GM12878 (cell line): ENCODE measurements at regions not wholly inside any gene's neighbourhood (a gene's known extent, or its start where the extent isn't known, plus 50 kb on each side); places are given as distances from the start of the nearest gene placed in this dataset.

Experiments
- ATAC-seq: fragments of 200-7000 bp; cut with Tn5 transposase; 3 replicates; pipeline ENCODE4 v1.9.1; 2020; ENCODE audit warnings: mild to moderate bottlenecking, moderate library complexity
- BruUV-seq: library from RNA; stranded (reverse); fragments of 400-500 nt; replicated peaks from 2 replicates; lab custom pipeline; 2021; lab: Mats Ljungman, UMichigan
- CTCF ChIA-PET: fragments of 300-600 bp; sonication (Branson Sonifier 250); formaldehyde crosslinking; extraction: SDS; loops from one replicate; lab custom pipeline; 2021; ENCODE audit warnings: inconsistent platforms; lab: Yijun Ruan, JAX
- POLR2A ChIA-PET: fragments of 350-600 bp; formaldehyde crosslinking; extraction: SDS; loops from one replicate; lab custom pipeline; 2021; ENCODE audit warnings: inconsistent platforms; lab: Charles Lee
- RAD21 ChIA-PET: fragments of 300-600 bp; sonication (Branson Sonifier 250); formaldehyde crosslinking; loops from one replicate; lab custom pipeline; 2023; ENCODE audit warnings: antibody characterized with exemption; ENCODE audit not compliant: unreplicated experiment; lab: Charles Lee
- SMC1A ChIA-PET: fragments of 300-600 bp; sonication (Branson Sonifier 250); formaldehyde crosslinking; loops from one replicate; lab custom pipeline; 2023; ENCODE audit not compliant: unreplicated experiment, uncharacterized antibody; lab: Charles Lee
- DNase-seq: peaks from one replicate; pipeline ENCODE4 v3.0.0-alpha.2; 2011; ENCODE audit warnings: low read depth, low spot score
- FAIRE-seq: peaks from 3 replicates; lab custom pipeline; 2011; peaks lifted over from hg19 to GRCh38; lab: Jason Lieb, UNC
- H2AFZ ChIP-seq: 2 replicates; pipeline ENCODE4 v1.6.0; 2011; ENCODE audit warnings: low read depth, low read length, control low read depth; ENCODE audit not compliant: control insufficient read depth
- H3K27ac ChIP-seq: 2 replicates; pipeline ENCODE4 v1.5.1; 2011; ENCODE audit warnings: control low read depth; ENCODE audit not compliant: control insufficient read depth, insufficient read depth
- H3K27me3 ChIP-seq, 2 experiments: replicated peaks in 1 of 2; 2 replicates each; pipeline versions ENCODE4 v1.6.0 to v1.6.1; 2011; ENCODE audit warnings: low read length in 1 of 2; ENCODE audit not compliant: control insufficient read depth in 2 of 2, insufficient read depth in 2 of 2
- H3K36me3 ChIP-seq, 2 experiments: 2 replicates each; pipeline ENCODE4 v1.5.1; 2011; ENCODE audit warnings: low read length in 1 of 2; ENCODE audit not compliant: control insufficient read depth in 2 of 2, insufficient read depth in 2 of 2
- H3K4me1 ChIP-seq: 2 replicates; pipeline ENCODE4 v1.6.1; 2011; ENCODE audit warnings: mild to moderate bottlenecking, low read length, moderate library complexity, mixed read lengths; ENCODE audit not compliant: control insufficient read depth, insufficient read depth
- H3K4me2 ChIP-seq: 2 replicates; pipeline ENCODE4 v1.6.0; 2011; ENCODE audit warnings: control low read depth; ENCODE audit not compliant: control insufficient read depth, insufficient read depth
- H3K4me3 ChIP-seq: fragments of 200-600 bp; sonication (generic); 2 replicates; pipeline ENCODE4 v1.5.1; 2016
- H3K79me2 ChIP-seq: 2 replicates; pipeline ENCODE4 v1.6.0; 2011; ENCODE audit warnings: low read length; ENCODE audit not compliant: control insufficient read depth, insufficient read depth
- H3K9ac ChIP-seq: 2 replicates; pipeline ENCODE4 v1.8.0; 2011; ENCODE audit warnings: low read length, control low read depth, mixed read lengths; ENCODE audit not compliant: control insufficient read depth, insufficient read depth
- H3K9me3 ChIP-seq: replicated peaks from 3 replicates; pipeline ENCODE4 v1.5.1; 2011; ENCODE audit warnings: mild to moderate bottlenecking, low read length; ENCODE audit not compliant: control insufficient read depth, insufficient read depth
- H4K20me1 ChIP-seq: 2 replicates; pipeline ENCODE4 v1.6.0; 2011; ENCODE audit not compliant: control insufficient read depth, insufficient read depth
- CEBPB ChIP-seq, 2 experiments: fragments of 150-350 bp in 1 of 2; IDR thresholded peaks; 2 replicates each; pipeline ENCODE4 v1.6.1; 2012 to 2014; ENCODE audit warnings: low read depth in 2 of 2, low read length in 2 of 2, borderline replicate concordance in 1 of 2, inconsistent platforms in 1 of 2
- CUX1 ChIP-seq: IDR thresholded peaks from 2 replicates; pipeline ENCODE4 v1.6.1; 2012; ENCODE audit warnings: improper control_type of control experiment, low read depth, low read length; ENCODE audit not compliant: insufficient replicate concordance
- HDAC2 ChIP-seq: fragments of 200-600 bp; sonication (generic); IDR thresholded peaks from 2 replicates; pipeline ENCODE4 v1.6.1; 2017
- MAX ChIP-seq: IDR thresholded peaks from 2 replicates; pipeline ENCODE4 v1.6.1; 2012; ENCODE audit warnings: low read depth, low read length, improper control_type of control experiment
- MTA3 ChIP-seq: IDR thresholded peaks from 2 replicates; pipeline ENCODE4 v1.6.1; 2012; ENCODE audit warnings: low read length, inconsistent platforms, borderline replicate concordance
- NBN ChIP-seq: fragments of 450-650 bp; IDR thresholded peaks from 2 replicates; pipeline ENCODE4 v1.6.1; 2016
- NRF1 ChIP-seq: conservative IDR thresholded peaks from 2 replicates; pipeline ENCODE4 v1.6.1; 2011; ENCODE audit warnings: mild to moderate bottlenecking, low read depth, low read length, improper control_type of control experiment
- POU2F2 ChIP-seq: IDR thresholded peaks from 3 replicates; pipeline ENCODE4 v1.6.1; 2011; ENCODE audit warnings: low read depth, mild to moderate bottlenecking, low read length, borderline replicate concordance
- SUPT20H ChIP-seq: IDR thresholded peaks from 2 replicates; pipeline ENCODE4 v1.6.1; 2011; ENCODE audit warnings: low read depth, mild to moderate bottlenecking, low read length, moderate library complexity, borderline replicate concordance; ENCODE audit not compliant: control insufficient read depth
- TCF12 ChIP-seq: IDR thresholded peaks from 2 replicates; pipeline ENCODE4 v1.6.1; 2011; ENCODE audit warnings: low read depth, mild to moderate bottlenecking, low read length
- YBX1 ChIP-seq: fragments of 450-650 bp; IDR thresholded peaks from 2 replicates; pipeline ENCODE4 v1.6.1; 2016; ENCODE audit warnings: antibody characterized with exemption
- YY1 ChIP-seq: IDR thresholded peaks from 2 replicates; pipeline ENCODE4 v1.6.1; 2011; ENCODE audit warnings: low read depth, mild to moderate bottlenecking, low read length
- ZNF24 ChIP-seq: fragments of 450-650 bp; IDR thresholded peaks from 2 replicates; pipeline ENCODE4 v1.6.1; 2017; ENCODE audit warnings: antibody characterized with exemption, mild to moderate bottlenecking
- WGBS: methylation state at CpG from one replicate; pipeline ENCODE4 v1.1.6; 2016; ENCODE audit warnings: low lambda C conversion rate; ENCODE audit not compliant: insufficient replicate concordance, insufficient coverage; ENCODE audit errors: missing lambda C conversion rate; 5-methylcytosine and 5-hydroxymethylcytosine counted together
- in situ Hi-C: fragments of 300-500 bp; cut with MboI; formaldehyde crosslinking; loops from 9 replicates; pipeline ENCODE4 v1.14.3; 2018; ENCODE audit warnings: mixed read lengths
- intact Hi-C: fragments of 100-400 bp; cut with micrococcal nuclease; formaldehyde crosslinking; loops from one replicate; pipeline ENCODE4 v1.14.2; 2022; ENCODE audit not compliant: unreplicated experiment
- TF ChIP-seq, protein P1 (sequence below): fragments of 450-650 bp; IDR thresholded peaks from 2 replicates; pipeline ENCODE4 v1.6.1; 2017; ENCODE audit warnings: antibody characterized with exemption, mild to moderate bottlenecking, moderate library complexity

DNA sequence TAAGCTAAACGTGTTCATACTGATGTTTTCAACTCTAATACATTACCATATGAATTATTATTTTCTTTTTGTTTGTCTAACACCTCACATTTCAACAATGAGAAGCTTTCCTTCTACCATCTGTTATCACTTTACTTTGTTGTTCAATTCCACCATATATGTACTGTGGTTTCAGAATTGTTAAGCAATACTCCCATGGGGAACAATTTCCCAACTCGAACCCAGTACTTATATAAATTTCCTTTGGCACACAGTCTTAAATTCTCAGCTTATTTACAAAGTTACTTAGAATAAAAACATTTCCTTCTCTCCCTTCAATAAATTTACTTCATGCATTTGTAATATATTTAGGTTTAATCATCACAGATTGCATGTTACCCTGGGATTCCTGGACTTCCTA lies 1764.4 kb downstream of the OTOL1 start:
- Histone ChIP-seq H3K9me3 (no peaks in the 10 kb centered on the region), H2AFZ (no peak overlapping the region), H3K27me3 (no peaks in the 10 kb centered on the region), H4K20me1 (no peaks in the 10 kb centered on the region), H3K79me2 (no peaks in the 10 kb centered on the region), H3K36me3 (no peaks in the 10 kb centered on the region), H3K4me3 (no peak overlapping the region), H3K4me2 (no peak overlapping the region), H3K4me1 (no peaks in the 10 kb centered on the region), H3K9ac (no peak overlapping the region), H3K27ac (no peak overlapping the region)
- intact Hi-C loops (no loop called here), in situ Hi-C loops (no loop called here)
- ChIA-PET RAD21 (no interaction called here), SMC1A (interaction anchor here (1.2 kb wide), 1 partner anchor 11 kb away, joined by 3 read pairs; no protein-coding TSS in a partner anchor), POLR2A (no interaction called here), CTCF (interaction anchor here (1.0 kb wide), 1 partner anchor 9 kb away, joined by 3 read pairs; no protein-coding TSS in a partner anchor)
- BruUV-seq: no TSS peak
- FAIRE-seq (no peak), DNase-seq (no peak), ATAC-seq (no peak)
- WGBS: 0% methylated on average over 2 of the region's 2 CpGs
- TF ChIP-seq MTA3 (no peak), CEBPB (IDR thresholded peaks at IDR 0.05; ENCODE audit: borderline replicate concordance in 1 of 2, low read depth in 2 of 2, low read length in 2 of 2) (no peak), YBX1 (no peak), NBN (no peak), MAX (no peak), POU2F2 (no peak), YY1 (no peak), HDAC2 (no peak), SUPT20H (no peak), ZNF24 (no peak), TCF12 (no peak), NRF1 (no peak), CUX1 (no peak)
- TF ChIP-seq, protein P1, sequence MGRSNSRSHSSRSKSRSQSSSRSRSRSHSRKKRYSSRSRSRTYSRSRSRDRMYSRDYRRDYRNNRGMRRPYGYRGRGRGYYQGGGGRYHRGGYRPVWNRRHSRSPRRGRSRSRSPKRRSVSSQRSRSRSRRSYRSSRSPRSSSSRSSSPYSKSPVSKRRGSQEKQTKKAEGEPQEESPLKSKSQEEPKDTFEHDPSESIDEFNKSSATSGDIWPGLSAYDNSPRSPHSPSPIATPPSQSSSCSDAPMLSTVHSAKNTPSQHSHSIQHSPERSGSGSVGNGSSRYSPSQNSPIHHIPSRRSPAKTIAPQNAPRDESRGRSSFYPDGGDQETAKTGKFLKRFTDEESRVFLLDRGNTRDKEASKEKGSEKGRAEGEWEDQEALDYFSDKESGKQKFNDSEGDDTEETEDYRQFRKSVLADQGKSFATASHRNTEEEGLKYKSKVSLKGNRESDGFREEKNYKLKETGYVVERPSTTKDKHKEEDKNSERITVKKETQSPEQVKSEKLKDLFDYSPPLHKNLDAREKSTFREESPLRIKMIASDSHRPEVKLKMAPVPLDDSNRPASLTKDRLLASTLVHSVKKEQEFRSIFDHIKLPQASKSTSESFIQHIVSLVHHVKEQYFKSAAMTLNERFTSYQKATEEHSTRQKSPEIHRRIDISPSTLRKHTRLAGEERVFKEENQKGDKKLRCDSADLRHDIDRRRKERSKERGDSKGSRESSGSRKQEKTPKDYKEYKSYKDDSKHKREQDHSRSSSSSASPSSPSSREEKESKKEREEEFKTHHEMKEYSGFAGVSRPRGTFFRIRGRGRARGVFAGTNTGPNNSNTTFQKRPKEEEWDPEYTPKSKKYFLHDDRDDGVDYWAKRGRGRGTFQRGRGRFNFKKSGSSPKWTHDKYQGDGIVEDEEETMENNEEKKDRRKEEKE: no peak
